Effector memory CD4-positive, alpha-beta T cell (primary cell): ENCODE measurements at regions not wholly inside any gene's neighbourhood (a gene's known extent, or its start where the extent isn't known, plus 50 kb on each side); places are given as distances from the start of the nearest gene placed in this dataset.

Experiments
- DNase-seq, 3 donors: peaks; one replicate each; pipeline ENCODE4 v3.0.0-alpha.2; 2020
- H3K27ac ChIP-seq: 2 replicates; pipeline ENCODE4 v1.7.0; 2013; ENCODE audit warnings: mild to moderate bottlenecking, low read length, moderate library complexity; ENCODE audit not compliant: insufficient read depth, poor library complexity, severe bottlenecking
- H3K27me3 ChIP-seq: replicated peaks from 2 replicates; pipeline ENCODE4 v1.7.0; 2013; ENCODE audit warnings: mild to moderate bottlenecking, low read length; ENCODE audit not compliant: insufficient read depth, control insufficient read depth, poor library complexity, severe bottlenecking
- H3K36me3 ChIP-seq: 2 replicates; pipeline ENCODE4 v1.7.0; 2013; ENCODE audit warnings: mild to moderate bottlenecking, low read length, moderate library complexity; ENCODE audit not compliant: control insufficient read depth, insufficient read depth
- H3K4me1 ChIP-seq: 2 replicates; pipeline ENCODE4 v1.7.0; 2013; ENCODE audit warnings: low read length, mild to moderate bottlenecking; ENCODE audit not compliant: control insufficient read depth, insufficient read depth, poor library complexity, severe bottlenecking
- H3K4me3 ChIP-seq: 2 replicates; pipeline ENCODE4 v1.7.0; 2013; ENCODE audit warnings: low read length, low read depth, mild to moderate bottlenecking; ENCODE audit not compliant: insufficient read depth, poor library complexity, severe bottlenecking
- H3K9me3 ChIP-seq: 2 replicates; pipeline ENCODE4 v1.7.0; 2013; ENCODE audit warnings: mild to moderate bottlenecking, low read length, moderate library complexity; ENCODE audit not compliant: control insufficient read depth

GRCh38 chr2:235265348-235265965 is 228.4 kb upstream of the AGAP1 start:
- no peaks in the 10 kb centered on the region for H3K4me1 ChIP-seq
- H3K36me3 ChIP-seq = no peaks in the 10 kb centered on the region
- no peaks in the 10 kb centered on the region for H3K9me3 ChIP-seq
- DNase-seq = no peak
- peaks cover 7% of the 10 kb centered on the region for H3K27me3 ChIP-seq
- H3K27ac ChIP-seq = no peak overlapping the region
- H3K4me3 ChIP-seq = no peak overlapping the region

- no peaks in the 10 kb centered on the region for H3K9me3 ChIP-seq
- no peak overlapping the region for H3K27ac ChIP-seq
- DNase-seq = no peak
- peaks cover 7% of the 10 kb centered on the region for H3K27me3 ChIP-seq
- no peaks in the 10 kb centered on the region for H3K4me1 ChIP-seq
- H3K4me3 ChIP-seq = no peak overlapping the region
- no peaks in the 10 kb centered on the region for H3K36me3 ChIP-seq
Measured at GRCh38 chr2:235267251-235267650, 226.6 kb upstream of the AGAP1 start.

- no peak for DNase-seq
- peaks cover 7% of the 10 kb centered on the region for H3K27me3 ChIP-seq
- no peaks in the 10 kb centered on the region for H3K36me3 ChIP-seq
- H3K4me3 ChIP-seq = no peak overlapping the region
- H3K9me3 ChIP-seq = no peaks in the 10 kb centered on the region
- no peak overlapping the region for H3K27ac ChIP-seq
- H3K4me1 ChIP-seq = no peaks in the 10 kb centered on the region
Measured at GRCh38 chr2:235268535-235268934, 225.3 kb upstream of the AGAP1 start.

- no peaks in the 10 kb centered on the region for H3K36me3 ChIP-seq
- no peaks in the 10 kb centered on the region for H3K4me1 ChIP-seq
- H3K9me3 ChIP-seq = no peaks in the 10 kb centered on the region
- DNase-seq = no peak
- H3K4me3 ChIP-seq = no peak overlapping the region
- H3K27ac ChIP-seq = no peak overlapping the region
- peaks cover 7% of the 10 kb centered on the region for H3K27me3 ChIP-seq
Measured at GRCh38 chr2:235270291-235270690, 223.6 kb upstream of the AGAP1 start.

GRCh38 chr2:235270956-235271355 is 222.9 kb upstream of the AGAP1 start:
- Histone ChIP-seq H3K27me3 (peaks cover 7% of the 10 kb centered on the region), H3K36me3 (no peaks in the 10 kb centered on the region), H3K4me1 (no peaks in the 10 kb centered on the region), H3K27ac (no peak overlapping the region), H3K4me3 (no peak overlapping the region), H3K9me3 (no peaks in the 10 kb centered on the region)
- DNase-seq = no peak

GRCh38 chr2:235271936-235272335 is 221.9 kb upstream of the AGAP1 start:
- H3K9me3 ChIP-seq = no peaks in the 10 kb centered on the region
- H3K4me1 ChIP-seq = no peaks in the 10 kb centered on the region
- DNase-seq = no peak
- H3K27me3 ChIP-seq = peaks cover 7% of the 10 kb centered on the region
- no peaks in the 10 kb centered on the region for H3K36me3 ChIP-seq
- no peak overlapping the region for H3K4me3 ChIP-seq
- H3K27ac ChIP-seq = no peak overlapping the region

GRCh38 chr2:235274023-235274422 is 219.8 kb upstream of the AGAP1 start:
- DNase-seq = no peak
- Histone ChIP-seq H3K4me1 (no peaks in the 10 kb centered on the region), H3K4me3 (no peak overlapping the region), H3K27ac (no peak overlapping the region), H3K9me3 (no peaks in the 10 kb centered on the region), H3K36me3 (no peaks in the 10 kb centered on the region), H3K27me3 (peaks cover 7% of the 10 kb centered on the region)

- H3K27me3 ChIP-seq = no peaks in the 10 kb centered on the region
- no peaks in the 10 kb centered on the region for H3K9me3 ChIP-seq
- H3K4me1 ChIP-seq = no peaks in the 10 kb centered on the region
- no peak overlapping the region for H3K27ac ChIP-seq
- no peaks in the 10 kb centered on the region for H3K36me3 ChIP-seq
- no peak overlapping the region for H3K4me3 ChIP-seq
- no peak for DNase-seq
Measured at GRCh38 chr2:235277485-235277884, 216.4 kb upstream of the AGAP1 start.

GRCh38 chr2:235278771-235279355 is 215.0 kb upstream of the AGAP1 start:
- Histone ChIP-seq H3K4me3 (no peak overlapping the region), H3K27ac (no peak overlapping the region), H3K36me3 (no peaks in the 10 kb centered on the region), H3K9me3 (no peaks in the 10 kb centered on the region), H3K4me1 (no peaks in the 10 kb centered on the region), H3K27me3 (no peaks in the 10 kb centered on the region)
- DNase-seq = no peak

GRCh38 chr2:235279965-235280364 is 213.9 kb upstream of the AGAP1 start:
- H3K36me3 ChIP-seq = no peaks in the 10 kb centered on the region
- no peaks in the 10 kb centered on the region for H3K4me1 ChIP-seq
- no peak overlapping the region for H3K4me3 ChIP-seq
- DNase-seq = no peak
- no peaks in the 10 kb centered on the region for H3K9me3 ChIP-seq
- no peak overlapping the region for H3K27ac ChIP-seq
- H3K27me3 ChIP-seq = no peaks in the 10 kb centered on the region
